ENCODE measurements at regions not wholly inside any gene's neighbourhood (a gene's known extent, or its start where the extent isn't known, plus 50 kb on each side); places are given as distances from the start of the nearest gene placed in this dataset.

- DNase-seq (ENCODE audit: extremely low spot score in 2 of 2), result no peak
- Histone ChIP-seq H3K36me3 (no peaks in the 10 kb centered on the region), H3K27me3 (no peaks in the 10 kb centered on the region), H3K9me3 (no peaks in the 10 kb centered on the region), H3K4me3 (no peak overlapping the region), H3K4me1 (no peaks in the 10 kb centered on the region), H3K27ac (no peak overlapping the region)
- TF ChIP-seq POLR2AphosphoS5 (IDR thresholded peaks at IDR 0.05; ENCODE audit: insufficient read depth in 1 of 2, low read depth in 1 of 2) (no peak), CTCF (IDR thresholded peaks at IDR 0.05) (no peak), POLR2A (IDR thresholded peaks at IDR 0.05) (no peak)
- intact Hi-C loops (cut with DNase I), result no loop called here
These were observed 139.7 kb downstream of the MYCN start for GRCh38 chr2:16080071-16080470.

GRCh38 chr2:16079637-16080036, 139.3 kb downstream of the MYCN start:
- no peak overlapping the region for H3K4me3 ChIP-seq
- intact Hi-C loops (cut with DNase I), result no loop called here
- H3K27ac ChIP-seq, result no peak overlapping the region
- TF ChIP-seq POLR2AphosphoS5 (IDR thresholded peaks at IDR 0.05; ENCODE audit: insufficient read depth in 1 of 2, low read depth in 1 of 2), result no peak
- no peak for TF ChIP-seq CTCF (IDR thresholded peaks at IDR 0.05)
- TF ChIP-seq POLR2A (IDR thresholded peaks at IDR 0.05), result no peak
- H3K4me1 ChIP-seq, result no peaks in the 10 kb centered on the region
- no peaks in the 10 kb centered on the region for H3K9me3 ChIP-seq
- H3K36me3 ChIP-seq, result no peaks in the 10 kb centered on the region
- H3K27me3 ChIP-seq, result no peaks in the 10 kb centered on the region
- no peak for DNase-seq (ENCODE audit: extremely low spot score in 2 of 2)

GRCh38 chr2:16077601-16078000, 137.3 kb downstream of the MYCN start:
- Histone ChIP-seq H3K9me3 (no peaks in the 10 kb centered on the region), H3K27me3 (no peaks in the 10 kb centered on the region), H3K4me1 (no peaks in the 10 kb centered on the region), H3K27ac (no peak overlapping the region), H3K36me3 (no peaks in the 10 kb centered on the region), H3K4me3 (no peak overlapping the region)
- no peak for TF ChIP-seq POLR2A (IDR thresholded peaks at IDR 0.05)
- no peak for TF ChIP-seq CTCF (IDR thresholded peaks at IDR 0.05)
- TF ChIP-seq POLR2AphosphoS5 (IDR thresholded peaks at IDR 0.05; ENCODE audit: insufficient read depth in 1 of 2, low read depth in 1 of 2), result no peak
- intact Hi-C loops (cut with DNase I), result no loop called here
- DNase-seq (ENCODE audit: extremely low spot score in 2 of 2), result no peak

GRCh38 chr2:16076911-16077310, 136.6 kb downstream of the MYCN start:
- H3K4me3 ChIP-seq, result no peak overlapping the region

More at GRCh38 chr2:16076911-16077310, 136.6 kb downstream of the MYCN start:
- no peaks in the 10 kb centered on the region for H3K27me3 ChIP-seq
- H3K9me3 ChIP-seq, result no peaks in the 10 kb centered on the region
- no peaks in the 10 kb centered on the region for H3K36me3 ChIP-seq
- DNase-seq (ENCODE audit: extremely low spot score in 2 of 2), result no peak
- intact Hi-C loops (cut with DNase I), result no loop called here
- H3K4me1 ChIP-seq, result no peaks in the 10 kb centered on the region
- no peak for TF ChIP-seq POLR2AphosphoS5 (IDR thresholded peaks at IDR 0.05; ENCODE audit: insufficient read depth in 1 of 2, low read depth in 1 of 2)
- no peak for TF ChIP-seq CTCF (IDR thresholded peaks at IDR 0.05)
- no peak for TF ChIP-seq POLR2A (IDR thresholded peaks at IDR 0.05)
- no peak overlapping the region for H3K27ac ChIP-seq
